T1000 (cell line): ENCODE measurements at regions not wholly inside any gene's neighbourhood (a gene's known extent, or its start where the extent isn't known, plus 50 kb on each side); places are given as distances from the start of the nearest gene placed in this dataset.

Source experiments
- DNase-seq: peaks from one replicate; lab custom pipeline; 2025; ENCODE audit warnings: mixed read lengths; lab: John Stamatoyannopoulos, UW

DNA sequence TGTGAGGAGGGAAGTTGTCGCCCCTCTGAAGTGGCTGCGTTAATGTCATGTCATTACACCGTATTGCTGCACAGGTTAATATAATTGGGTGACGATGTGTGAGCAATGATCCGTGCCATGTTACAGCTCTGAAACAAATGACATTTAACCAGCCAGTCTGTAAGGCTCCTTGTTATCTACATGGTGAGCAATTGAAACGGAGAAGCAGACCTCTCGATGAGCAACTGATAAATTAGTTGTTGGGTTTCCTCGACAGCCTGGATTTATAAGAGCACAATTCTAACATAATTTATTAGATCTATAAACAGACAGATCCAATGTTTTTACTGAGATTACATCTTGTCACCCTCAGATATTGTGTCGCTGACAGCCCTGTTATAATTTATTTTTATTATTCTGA is 49.9 kb upstream of the MAFB start:
- no peak for DNase-seq

DNA sequence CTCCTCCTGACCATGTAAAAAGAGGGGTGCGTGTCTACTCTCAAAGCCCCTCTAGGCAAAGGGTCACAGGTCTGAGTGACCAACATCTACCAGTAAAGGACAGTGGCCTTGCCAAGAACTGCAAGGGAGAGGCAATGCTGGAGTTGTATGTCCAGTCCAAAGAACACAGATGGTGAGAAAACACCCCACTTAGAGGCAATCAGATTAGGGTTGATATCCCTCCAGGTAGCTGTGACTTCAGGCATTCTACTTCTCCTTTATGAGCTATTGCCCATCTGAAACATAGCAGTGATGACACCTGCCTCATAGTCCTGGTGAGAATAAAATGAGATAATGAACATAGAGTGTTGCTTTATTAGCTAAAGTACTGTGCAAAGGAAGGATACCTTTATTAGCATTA is 50.8 kb upstream of the MAFB start:
- DNase-seq: no peak

DNA sequence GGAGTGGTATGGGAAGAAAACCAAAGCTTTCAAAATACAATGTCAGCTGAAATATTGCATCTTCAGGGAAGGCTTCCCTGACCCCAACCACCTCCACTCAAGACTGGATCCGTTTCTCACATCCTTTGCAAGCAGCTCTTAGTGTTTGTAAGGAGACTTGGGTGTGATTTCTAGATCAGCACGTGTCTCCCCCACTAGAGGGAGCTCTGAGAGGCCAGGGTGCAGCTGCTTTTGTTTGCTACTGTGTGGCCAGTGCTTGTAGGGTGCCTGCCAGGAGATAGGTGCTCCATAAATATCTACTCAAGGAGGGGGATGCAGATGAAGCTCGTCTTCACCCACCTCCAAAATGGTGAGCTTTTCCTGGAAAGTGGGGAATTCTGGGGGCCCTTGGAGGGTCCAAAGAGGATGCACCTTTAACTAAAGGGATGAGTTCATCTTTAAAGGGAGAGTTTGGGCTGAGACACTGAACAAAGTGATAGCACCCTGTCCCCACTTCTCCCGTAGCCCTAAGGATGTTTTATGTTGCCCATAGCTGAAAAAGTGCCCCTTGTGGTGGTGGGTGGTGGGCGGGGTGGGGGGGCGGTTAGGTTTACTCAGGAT is 52.6 kb upstream of the MAFB start:
- no peak for DNase-seq

DNA sequence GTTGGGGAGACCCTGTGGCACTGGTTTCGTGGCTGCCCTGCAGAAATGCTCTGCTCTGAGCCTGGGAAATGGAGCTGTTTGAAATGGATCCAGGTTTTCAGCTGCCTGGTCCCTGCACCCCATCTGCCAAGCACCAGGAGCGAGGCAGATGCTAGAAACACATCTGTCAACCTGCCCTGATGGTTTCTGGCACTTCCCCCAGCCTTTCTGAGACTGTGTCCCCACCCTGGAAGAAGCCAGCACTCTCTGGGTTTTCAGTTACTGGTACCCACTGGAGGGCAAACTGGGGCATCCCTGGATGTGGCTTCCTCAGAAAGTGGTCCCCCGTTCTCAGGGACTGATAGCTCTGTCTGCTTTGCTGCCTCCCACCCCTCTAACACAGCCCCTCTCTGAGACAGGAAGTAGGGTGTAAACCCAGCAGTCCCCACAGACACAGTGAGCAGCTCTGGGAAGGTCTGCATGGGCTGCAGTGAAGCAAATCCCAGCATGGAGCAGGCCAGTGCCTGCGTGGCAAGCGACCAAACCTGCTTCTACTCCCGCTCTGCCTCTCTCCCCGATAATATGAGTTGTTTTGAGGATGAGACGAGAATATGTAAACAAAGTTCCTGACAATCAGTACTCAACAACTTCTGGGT is 54.2 kb upstream of the MAFB start:
- DNase-seq: no peak

DNA sequence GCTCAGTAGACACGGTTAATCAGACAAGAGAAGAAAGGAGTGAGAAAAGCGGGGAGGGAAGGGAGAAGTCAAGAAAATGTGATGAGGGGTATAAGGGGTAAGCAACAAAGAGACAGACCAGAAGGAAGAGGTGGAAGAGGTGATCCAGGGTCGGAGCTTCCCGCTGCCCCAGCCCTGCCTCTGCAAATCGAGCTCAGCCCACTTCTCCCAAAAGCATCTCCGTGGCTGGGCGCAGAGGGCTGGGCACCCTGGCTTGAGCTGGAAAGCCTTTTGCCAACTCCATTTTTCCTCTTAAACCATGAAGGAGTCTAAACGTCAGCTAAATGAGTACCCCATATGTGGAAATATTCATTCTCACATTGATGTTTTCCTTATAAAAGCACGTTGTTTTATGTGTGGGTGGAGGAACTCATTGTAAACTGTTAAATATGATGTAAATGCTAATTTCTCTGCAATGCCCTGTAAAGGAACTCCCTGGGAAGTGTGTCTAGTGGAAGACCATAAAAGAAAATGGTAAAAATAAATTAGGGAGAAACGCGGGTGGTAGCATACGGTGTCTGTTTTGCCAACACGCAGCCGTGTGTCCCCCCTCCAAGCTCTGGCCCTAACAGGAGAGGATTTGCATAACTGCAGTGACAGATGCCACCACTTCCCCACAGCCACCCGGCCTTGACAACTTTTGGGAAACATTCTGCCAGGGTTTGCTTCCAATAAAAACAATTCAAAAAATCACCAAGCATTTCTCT is 55.2 kb upstream of the MAFB start:
- DNase-seq: no peak

DNA sequence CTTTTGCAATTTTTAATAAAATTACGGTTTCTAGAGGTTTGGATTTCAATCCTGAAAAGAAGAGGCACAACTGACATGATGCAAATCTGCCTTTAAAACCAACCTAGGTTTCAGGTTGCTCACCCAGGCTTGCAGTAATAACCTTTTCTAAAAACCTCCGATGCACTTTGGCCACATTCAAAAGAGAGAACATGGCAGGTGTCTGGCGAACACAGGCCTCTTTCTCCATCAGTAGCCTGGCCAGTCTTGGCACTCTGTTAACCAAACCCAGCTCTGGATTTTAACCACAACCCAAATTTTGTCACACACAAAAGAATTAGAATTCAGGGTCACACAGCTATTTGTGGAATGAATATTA is 55.8 kb upstream of the MAFB start:
- DNase-seq: no peak

DNA sequence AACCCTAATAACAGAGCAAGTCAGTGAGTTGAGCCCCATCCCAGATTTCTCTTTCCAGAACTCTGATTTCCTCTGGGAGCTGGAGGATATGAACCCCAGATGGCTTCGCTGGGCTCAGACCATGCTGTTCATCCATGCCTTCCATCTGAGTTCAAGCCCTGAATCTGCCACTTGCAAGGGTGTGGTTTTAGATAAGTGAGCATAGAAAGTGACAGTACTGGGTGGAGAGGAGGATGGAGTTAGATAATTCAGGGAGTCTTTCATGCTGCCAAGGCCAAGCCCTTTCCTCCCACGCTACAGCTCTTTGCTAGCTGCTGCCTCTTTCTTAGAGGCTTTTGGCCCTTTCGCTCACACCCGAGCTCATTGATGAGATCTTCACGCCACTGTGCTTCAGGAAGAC is 57.2 kb upstream of the MAFB start:
- DNase-seq: no peak

DNA sequence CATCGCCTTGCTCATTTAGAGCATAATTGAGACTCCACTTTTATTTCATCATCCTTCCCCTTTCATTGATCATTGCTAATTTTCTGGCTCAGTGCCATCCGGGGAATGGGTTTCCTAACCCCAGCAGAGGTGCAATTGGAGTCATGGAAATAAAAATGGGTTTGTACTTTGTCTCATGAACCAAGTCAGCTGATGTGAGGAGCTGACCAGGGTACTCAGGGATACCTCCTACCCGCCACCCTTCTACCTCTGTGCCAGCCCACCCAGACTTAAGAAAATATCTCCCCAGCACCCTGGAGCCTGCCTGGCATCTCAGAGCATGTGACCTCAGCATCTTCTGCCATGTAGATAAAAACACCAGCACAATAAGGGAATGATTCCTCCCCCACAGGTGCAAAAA is 59.1 kb upstream of the MAFB start:
- no peak for DNase-seq

DNA sequence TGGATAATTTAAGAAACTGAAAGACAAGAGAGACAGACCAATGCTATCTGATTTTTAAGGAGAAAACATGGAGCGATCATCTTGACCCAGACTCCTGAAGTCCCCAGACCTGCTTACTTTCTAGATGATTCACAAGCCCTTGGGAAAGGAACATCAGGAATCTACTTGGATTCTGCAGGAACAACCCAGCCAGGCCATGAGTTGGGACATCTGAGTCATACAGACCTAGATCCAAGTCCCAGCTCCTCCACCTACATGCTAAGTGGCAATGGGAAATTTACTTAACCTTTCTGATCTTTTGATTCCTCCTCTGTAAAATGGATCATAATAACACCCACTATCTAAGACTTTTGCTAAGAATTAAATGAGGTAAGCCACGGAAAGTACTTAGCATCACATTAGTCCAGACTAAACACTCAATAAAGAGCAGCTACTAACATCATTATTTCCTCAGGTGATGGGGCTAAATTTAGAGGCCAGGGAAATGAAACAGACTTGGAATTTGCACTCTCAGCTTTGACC is 61.0 kb upstream of the MAFB start:
- DNase-seq: no peak

DNA sequence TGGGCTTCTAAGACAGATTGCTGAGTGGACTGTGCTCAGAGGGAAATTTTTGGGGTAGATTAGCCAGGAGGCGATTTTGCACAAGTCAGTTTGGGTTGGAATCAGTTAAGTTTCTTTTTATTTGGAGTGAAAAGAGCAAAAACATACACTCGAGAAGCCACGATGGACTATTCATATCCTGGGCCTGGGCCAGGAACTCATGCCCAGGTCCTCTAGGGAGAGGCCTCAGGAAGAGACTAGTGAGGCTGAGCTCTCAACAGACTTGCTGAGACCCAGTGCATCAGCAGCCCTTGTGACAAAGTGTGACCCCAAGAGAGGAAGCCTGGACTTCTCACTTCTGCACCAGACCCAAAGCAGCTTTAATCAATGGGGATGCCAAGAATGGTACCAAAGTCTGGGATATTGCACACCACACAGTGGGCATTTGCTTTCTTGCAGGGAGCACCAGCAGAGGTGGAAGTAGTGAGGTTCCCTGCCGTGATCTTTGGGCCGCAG is 61.6 kb upstream of the MAFB start:
- no peak for DNase-seq

DNA sequence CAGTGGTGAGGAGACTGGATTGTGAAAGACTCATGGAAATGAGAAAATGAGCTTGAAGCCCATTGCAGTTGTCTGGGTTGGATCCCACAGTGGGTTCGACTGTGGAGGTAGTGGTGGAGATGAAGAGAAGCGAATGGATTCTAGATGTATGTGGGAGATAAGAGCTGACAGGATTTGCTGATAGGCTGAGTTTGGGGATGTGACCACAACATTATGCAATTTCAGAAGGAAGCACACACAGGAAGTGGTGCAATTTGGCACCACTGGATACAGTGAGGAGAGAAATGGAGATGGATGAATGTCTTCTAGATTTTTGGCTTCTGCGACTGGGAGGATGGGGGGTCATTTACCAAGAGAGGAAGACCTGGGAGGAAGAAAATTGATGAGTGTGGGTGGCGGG is 64.4 kb upstream of the MAFB start:
- no peak for DNase-seq

DNA sequence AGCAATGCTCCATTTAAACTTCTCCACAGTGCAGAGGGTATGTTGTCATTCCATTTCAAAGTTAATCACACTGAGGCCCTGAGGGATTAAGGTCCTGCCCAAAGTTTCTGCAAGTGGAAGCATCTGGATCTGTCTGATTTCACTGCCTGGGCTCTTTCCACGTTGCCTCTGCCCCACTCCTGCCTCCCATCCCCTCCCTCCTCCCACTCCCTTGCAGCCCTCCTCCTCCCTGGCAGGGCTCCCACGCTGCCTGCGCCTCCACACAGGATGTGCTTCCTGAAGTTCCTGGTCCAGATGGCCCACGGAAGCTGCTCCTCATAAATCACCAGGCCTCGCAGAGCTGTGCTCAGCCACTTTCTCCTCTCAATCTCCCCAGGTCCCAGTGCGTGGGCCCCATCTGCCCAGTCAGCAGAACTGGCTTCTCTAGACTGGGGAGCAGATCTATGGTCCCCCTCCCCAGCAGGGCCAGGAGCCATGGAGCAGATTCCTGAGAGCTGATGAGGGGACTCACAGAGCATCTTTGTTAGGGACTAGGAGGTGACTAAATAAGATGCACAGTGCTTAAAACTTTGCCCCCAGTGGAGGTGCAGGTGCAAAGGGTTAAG is 65.4 kb upstream of the MAFB start:
- DNase-seq: no peak

DNA sequence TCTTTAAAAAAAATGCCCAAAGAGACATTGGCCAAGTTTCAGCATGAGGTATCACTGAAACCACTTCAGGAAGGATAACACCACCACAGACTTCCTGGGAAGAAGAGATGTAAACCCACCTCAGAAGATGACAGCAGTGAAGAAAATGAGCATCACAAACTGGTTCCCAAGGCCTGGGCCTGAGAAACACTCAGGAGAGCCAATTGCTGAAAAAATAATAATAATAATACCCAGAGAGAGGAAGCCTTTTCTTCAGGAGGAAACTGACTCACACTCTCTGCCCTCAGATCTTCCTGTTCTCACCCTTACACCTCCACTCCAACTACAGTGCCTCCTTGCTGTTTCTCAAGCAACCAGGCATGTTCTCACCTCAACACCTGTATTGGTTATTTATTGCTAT is 68.1 kb upstream of the MAFB start:
- DNase-seq: no peak

DNA sequence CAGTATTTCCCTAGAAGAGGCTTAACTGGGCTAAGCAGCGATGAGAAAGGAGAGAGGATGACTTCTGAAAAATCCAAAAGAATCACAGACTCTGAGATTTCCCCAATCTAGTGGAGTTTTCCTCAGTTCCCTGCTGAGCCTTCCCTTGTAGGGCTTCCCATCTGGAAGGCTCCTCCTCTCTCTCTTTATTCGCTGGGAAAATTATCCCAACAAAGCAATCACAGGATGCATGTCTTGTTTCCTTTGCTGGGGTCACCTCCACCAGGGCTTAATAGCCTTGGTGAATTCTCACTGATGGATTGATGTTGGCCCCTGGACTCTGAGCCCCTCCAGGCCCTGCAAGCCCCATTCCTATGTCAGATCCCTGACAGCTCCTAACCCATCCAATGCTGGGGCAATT is 69.8 kb upstream of the MAFB start:
- DNase-seq: no peak

DNA sequence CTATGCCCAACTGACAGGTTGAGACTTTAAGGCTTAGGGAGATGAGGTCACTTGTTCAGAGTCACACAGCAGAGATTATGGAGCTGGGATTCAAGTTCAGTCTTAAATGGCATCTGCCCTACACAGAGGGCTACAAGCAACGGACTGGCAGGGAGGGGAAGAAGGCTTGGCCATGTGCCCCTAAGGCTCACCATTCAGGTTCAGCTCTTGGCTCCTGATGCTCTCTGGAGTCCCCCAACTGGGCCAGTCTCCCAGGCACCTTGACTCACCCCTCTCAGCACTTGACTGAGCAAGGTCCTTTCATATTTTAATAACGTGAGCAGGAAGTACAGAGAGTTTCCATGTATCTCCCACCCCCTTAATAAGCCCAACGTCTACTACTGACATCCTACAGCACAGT is 71.4 kb upstream of the MAFB start:
- no peak for DNase-seq

DNA sequence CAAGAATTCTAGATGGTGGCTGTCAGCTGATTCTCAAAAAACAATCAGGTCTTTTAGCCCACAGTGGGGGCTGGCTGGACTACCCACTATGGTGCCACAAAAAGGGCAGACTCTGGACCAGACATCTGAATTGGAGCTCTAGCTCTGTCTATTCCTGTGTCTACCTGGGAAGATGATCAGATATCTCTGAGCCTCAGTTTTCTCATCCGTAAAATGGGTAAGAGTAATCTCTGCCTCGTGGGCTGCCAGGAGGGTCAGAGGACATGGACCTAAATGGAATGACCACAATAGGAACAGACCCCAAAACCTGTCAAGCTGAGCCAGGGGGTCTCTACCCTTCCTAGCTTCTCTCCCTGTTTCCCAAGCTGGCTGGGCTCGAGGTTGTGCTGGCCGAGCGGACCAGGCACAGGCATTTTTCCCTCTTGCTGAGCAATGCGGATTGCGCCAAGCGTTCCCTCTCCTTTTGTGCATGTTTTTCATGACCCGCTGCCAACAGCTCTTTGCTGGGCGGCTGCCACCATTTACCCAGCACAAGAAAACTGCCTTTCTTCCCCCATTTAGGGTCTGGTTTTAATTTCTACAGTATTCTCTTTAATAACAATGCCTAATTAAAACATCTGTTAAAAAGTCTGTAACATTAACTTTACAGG is 74.7 kb upstream of the MAFB start:
- no peak for DNase-seq

DNA sequence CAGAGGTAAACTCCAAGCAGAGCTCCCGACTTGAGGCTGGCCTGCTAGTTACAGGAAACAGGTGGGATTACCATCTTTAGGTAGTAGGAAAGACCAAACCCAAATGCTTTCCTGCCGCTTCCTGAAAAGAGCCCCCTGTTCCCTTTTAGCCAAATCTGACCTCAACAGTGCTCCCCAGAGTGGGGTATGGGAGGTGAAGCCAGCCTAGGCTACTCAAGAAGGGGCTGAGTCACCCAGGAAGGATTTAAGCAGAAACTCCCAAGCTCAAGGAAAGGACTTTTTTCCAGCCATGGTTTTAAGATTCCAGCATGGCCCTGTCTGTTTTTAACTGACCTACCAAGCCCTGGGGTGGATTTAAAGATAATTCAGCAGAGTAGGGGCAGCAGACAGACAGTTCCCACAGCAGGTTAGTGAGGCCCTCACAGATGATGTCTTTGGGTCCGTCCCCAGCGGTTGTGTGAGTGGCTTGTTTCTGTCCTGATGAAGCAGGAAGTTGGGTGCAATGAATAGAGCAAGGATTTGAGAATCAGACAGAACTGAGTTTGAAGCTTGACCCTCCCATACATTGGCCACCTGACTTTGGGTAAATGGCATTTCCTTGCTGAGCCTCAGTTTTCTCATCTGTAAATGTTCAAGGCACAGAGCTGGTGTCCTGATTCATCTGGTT is 76.9 kb upstream of the MAFB start:
- DNase-seq: no peak

DNA sequence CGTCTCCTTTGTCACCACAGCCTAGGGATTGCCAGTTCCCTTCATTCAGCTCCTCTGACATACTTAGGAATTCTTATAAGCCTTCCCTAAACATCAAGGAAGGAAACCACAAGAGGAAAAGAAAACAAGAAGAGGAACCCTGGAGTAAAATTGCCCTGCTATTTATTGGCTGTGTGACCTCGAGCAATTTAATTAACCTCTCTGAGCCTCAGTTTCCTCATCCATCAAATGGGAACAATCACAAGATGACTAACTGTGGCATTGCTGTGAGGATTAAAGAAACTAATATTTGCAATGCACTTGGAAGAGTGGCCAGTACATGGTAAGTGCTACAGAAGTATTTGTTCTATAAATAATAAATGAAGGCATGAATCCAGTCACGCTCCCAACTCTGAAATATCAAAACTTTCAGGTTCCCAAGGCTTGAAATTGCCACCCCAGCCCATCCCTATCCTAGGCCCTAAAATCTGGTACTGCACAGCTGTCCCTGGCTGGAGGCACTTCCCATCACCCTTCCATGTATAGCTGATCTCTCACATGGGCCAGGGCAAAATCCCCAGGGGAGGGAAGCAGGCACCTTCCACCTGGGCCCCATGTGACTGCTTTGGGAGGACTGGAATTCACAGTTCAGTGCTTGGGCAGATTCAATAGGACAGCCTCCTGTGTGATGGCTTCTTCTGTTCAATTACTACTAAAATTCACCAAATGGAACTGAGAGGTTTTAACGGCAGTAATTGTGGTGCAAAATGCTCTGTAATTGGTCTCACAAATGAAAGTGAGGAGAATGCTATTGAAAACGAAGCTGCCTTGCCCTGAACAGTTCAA is 78.0 kb upstream of the MAFB start:
- DNase-seq: no peak

DNA sequence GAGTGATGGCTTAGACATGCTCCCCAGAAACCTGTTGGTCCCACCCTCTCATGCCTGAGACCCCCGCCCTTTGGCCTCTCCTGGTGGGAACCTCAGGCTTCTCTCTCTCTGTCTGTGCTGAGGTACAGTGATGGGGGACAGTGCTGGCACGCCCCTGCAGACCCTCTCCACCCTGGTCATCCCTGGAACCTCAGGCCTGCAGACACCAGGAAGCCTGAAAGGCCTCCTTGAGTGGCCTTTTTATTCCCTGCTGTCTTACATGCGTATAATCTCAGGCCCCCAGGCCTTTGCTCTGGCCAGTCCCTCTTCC is 78.5 kb upstream of the MAFB start:
- DNase-seq: no peak

DNA sequence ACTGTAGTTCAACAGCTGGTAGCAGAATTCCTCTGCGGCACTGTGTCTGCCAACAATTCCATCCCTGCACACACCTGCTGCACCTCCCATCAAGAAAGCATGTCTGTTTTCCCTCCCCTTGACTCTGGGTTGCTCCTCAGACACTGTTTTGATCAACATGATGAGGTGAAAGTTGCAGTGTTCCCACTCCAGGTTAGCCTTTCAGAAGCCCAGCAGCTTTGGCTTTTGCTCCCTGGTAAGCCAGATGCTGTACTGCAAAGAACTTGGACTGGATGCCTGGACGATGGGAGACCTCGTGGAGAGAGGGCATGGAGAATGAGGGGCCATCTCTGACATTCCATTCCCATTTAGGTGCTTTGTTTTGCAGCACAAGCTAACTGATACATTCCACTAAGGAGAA is 79.1 kb upstream of the MAFB start:
- DNase-seq: no peak

DNA sequence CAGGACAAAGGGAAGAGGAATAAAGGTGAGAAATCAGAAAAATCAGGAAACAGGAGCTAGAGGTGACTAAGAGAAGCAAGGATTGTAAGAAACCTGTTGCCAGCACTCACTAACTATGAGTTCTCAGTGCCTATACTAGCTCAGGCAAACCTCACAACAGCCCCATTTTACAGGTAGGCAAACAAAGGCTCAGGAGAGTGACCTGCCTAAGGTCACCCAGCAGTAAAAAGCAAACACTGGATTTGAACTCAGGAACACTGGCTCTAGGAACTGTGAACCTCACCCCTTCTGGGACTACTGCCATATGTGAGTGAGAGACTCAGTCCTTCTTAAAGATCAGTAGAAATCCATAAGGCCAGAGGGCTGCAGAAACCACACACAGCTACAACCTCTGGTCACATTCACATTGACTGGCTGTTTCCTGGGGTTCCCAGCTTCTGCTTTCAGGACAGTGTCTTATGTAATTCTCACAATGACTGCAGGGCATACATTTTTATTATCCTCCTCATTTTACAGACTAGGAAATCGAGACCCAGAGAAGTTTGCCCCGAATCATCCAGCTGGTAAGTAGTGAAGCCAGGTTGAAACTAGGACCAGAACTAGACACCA is 80.7 kb upstream of the MAFB start:
- DNase-seq: no peak
